Ovary (tissue), 3 donors: ENCODE measurements at regions not wholly inside any gene's neighbourhood (a gene's known extent, or its start where the extent isn't known, plus 50 kb on each side); places are given as distances from the start of the nearest gene placed in this dataset.

Source experiments
- POLR2A ChIP-seq: fragments of 450-650 bp; IDR thresholded peaks from one replicate; pipeline ENCODE4 v1.6.1; 2017; ENCODE audit warnings: antibody characterized with exemption, mild to moderate bottlenecking, moderate library complexity
- TF ChIP-seq, protein P1 (sequence below), 3 donors: fragments of 450-650 bp in 2 of 3; fragments of 200-600 bp in 1 of 3; IDR thresholded peaks; one replicate each; pipeline versions ENCODE4 v1.5.1 to v1.8.0; 2016 to 2022; ENCODE audit warnings: antibody characterized with exemption in 3 of 3, mild to moderate bottlenecking in 1 of 3
- donor health status: DM: no; HTN: no; CAD: no.

GRCh38 chr6:120039664-120040063 lies 690.1 kb upstream of the MAN1A1 start:
- TF ChIP-seq, protein P1, sequence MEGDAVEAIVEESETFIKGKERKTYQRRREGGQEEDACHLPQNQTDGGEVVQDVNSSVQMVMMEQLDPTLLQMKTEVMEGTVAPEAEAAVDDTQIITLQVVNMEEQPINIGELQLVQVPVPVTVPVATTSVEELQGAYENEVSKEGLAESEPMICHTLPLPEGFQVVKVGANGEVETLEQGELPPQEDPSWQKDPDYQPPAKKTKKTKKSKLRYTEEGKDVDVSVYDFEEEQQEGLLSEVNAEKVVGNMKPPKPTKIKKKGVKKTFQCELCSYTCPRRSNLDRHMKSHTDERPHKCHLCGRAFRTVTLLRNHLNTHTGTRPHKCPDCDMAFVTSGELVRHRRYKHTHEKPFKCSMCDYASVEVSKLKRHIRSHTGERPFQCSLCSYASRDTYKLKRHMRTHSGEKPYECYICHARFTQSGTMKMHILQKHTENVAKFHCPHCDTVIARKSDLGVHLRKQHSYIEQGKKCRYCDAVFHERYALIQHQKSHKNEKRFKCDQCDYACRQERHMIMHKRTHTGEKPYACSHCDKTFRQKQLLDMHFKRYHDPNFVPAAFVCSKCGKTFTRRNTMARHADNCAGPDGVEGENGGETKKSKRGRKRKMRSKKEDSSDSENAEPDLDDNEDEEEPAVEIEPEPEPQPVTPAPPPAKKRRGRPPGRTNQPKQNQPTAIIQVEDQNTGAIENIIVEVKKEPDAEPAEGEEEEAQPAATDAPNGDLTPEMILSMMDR (IDR thresholded peaks at IDR 0.05) = no peak
- no peak for TF ChIP-seq POLR2A
